ENCODE measurements at regions not wholly inside any gene's neighbourhood (a gene's known extent, or its start where the extent isn't known, plus 50 kb on each side); places are given as distances from the start of the nearest gene placed in this dataset.

DNA sequence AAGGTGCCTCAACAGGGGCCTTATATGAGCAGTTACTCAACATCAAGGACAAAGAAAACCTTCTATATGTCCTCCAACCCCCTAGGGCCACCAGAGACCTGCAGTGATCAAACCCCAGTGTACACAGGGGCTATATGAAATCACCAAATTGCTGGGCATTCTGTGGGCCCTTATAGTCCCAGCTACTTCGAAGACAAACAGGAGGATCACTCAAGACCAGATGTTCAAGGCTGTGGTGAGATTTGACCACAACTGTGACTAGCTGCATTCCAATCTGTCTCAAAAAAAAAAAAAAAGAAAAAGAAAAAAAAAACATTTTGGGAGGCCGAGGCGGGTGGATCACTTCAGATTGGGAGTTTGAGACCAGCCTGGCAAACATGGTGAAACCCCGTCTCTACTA lies 51.0 kb upstream of the PRB2 start:
- H3K4me3 ChIP-seq (ENCODE audit: low read depth, low read length), result no peak overlapping the region
- TF ChIP-seq, protein P1, sequence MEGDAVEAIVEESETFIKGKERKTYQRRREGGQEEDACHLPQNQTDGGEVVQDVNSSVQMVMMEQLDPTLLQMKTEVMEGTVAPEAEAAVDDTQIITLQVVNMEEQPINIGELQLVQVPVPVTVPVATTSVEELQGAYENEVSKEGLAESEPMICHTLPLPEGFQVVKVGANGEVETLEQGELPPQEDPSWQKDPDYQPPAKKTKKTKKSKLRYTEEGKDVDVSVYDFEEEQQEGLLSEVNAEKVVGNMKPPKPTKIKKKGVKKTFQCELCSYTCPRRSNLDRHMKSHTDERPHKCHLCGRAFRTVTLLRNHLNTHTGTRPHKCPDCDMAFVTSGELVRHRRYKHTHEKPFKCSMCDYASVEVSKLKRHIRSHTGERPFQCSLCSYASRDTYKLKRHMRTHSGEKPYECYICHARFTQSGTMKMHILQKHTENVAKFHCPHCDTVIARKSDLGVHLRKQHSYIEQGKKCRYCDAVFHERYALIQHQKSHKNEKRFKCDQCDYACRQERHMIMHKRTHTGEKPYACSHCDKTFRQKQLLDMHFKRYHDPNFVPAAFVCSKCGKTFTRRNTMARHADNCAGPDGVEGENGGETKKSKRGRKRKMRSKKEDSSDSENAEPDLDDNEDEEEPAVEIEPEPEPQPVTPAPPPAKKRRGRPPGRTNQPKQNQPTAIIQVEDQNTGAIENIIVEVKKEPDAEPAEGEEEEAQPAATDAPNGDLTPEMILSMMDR (IDR thresholded peaks at IDR 0.05; ENCODE audit: low read depth, low read length, missing control alignments), result no peak
- in situ Hi-C loops (cut with HindIII; ENCODE audit: low sequenced_read_pairs), result no loop called here
- DNase-seq (ENCODE audit: low read depth), result no peak

- TF ChIP-seq, protein P1 (IDR thresholded peaks at IDR 0.05; ENCODE audit: low read depth, low read length, missing control alignments), result no peak
- in situ Hi-C loops (cut with HindIII; ENCODE audit: low sequenced_read_pairs), result no loop called here
- H3K4me3 ChIP-seq (ENCODE audit: low read depth, low read length), result no peak overlapping the region
- no peak for DNase-seq (ENCODE audit: low read depth)
Observed at GRCh38 chr12:11457996-11458645, 62.8 kb upstream of the PRB2 start.

GRCh38 chr12:11460343-11461023 lies 65.1 kb upstream of the PRB2 start:
- DNase-seq (ENCODE audit: low read depth), result no peak
- H3K4me3 ChIP-seq (ENCODE audit: low read depth, low read length), result no peak overlapping the region
- TF ChIP-seq, protein P1 (IDR thresholded peaks at IDR 0.05; ENCODE audit: low read depth, low read length, missing control alignments), result no peak
- in situ Hi-C loops (cut with HindIII; ENCODE audit: low sequenced_read_pairs), result no loop called here

GRCh38 chr12:11461433-11461832 lies 66.1 kb upstream of the PRB2 start:
- DNase-seq (ENCODE audit: low read depth), result no peak
- H3K4me3 ChIP-seq (ENCODE audit: low read depth, low read length), result no peak overlapping the region
- in situ Hi-C loops (cut with HindIII; ENCODE audit: low sequenced_read_pairs), result no loop called here
- TF ChIP-seq, protein P1 (IDR thresholded peaks at IDR 0.05; ENCODE audit: low read depth, low read length, missing control alignments), result no peak

- no peak for DNase-seq (ENCODE audit: low read depth)
- TF ChIP-seq, protein P1 (IDR thresholded peaks at IDR 0.05; ENCODE audit: low read depth, low read length, missing control alignments), result no peak
- H3K4me3 ChIP-seq (ENCODE audit: low read depth, low read length), result no peak overlapping the region
- in situ Hi-C loops (cut with HindIII; ENCODE audit: low sequenced_read_pairs), result loop anchor here (25.0 kb wide), 1 partner anchor 690 kb away; no protein-coding TSS in a partner anchor
Observed at GRCh38 chr12:11477110-11477509, 81.7 kb upstream of the PRB2 start.

DNA sequence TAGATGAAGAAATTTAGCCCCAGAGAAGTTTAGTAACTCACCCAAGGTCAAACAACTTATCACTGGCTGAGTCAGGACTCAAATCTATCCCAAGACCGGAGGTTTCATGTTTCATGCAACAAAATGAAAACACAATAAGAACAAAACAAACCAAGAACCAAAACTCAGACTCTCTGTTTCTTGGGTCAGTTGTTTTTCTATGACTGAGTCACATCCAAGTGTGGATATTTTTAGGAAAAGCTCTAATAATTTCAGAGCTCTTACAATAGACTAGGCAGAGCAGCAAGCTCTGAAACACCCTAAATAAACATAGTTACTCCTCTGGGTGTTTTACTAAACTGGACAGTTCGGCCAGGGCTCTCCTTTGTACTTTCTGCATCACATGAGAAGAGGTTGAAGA lies 87.6 kb upstream of the PRB2 start:
- in situ Hi-C loops (cut with HindIII; ENCODE audit: low sequenced_read_pairs), result loop anchor here (25.0 kb wide), 1 partner anchor 696 kb away; no protein-coding TSS in a partner anchor
- TF ChIP-seq, protein P1 (IDR thresholded peaks at IDR 0.05; ENCODE audit: low read depth, low read length, missing control alignments), result no peak
- no peak overlapping the region for H3K4me3 ChIP-seq (ENCODE audit: low read depth, low read length)
- DNase-seq (ENCODE audit: low read depth), result no peak
